Breast epithelium (tissue), 4 donors: ENCODE measurements at regions not wholly inside any gene's neighbourhood (a gene's known extent, or its start where the extent isn't known, plus 50 kb on each side); places are given as distances from the start of the nearest gene placed in this dataset.

Experiments used
- DNase-seq, 2 donors: peaks; one replicate each; pipeline ENCODE4 v3.0.0-alpha.2; 2019; ENCODE audit warnings: low spot score in 2 of 2
- H3K27ac ChIP-seq, 2 donors: fragments of 200-600 bp; sonication (generic) in 1 of 2; one replicate each; pipeline ENCODE4 v1.5.1; 2016 to 2019; ENCODE audit warnings: mild to moderate bottlenecking in 1 of 2
- H3K27me3 ChIP-seq, 2 donors: fragments of 200-600 bp; sonication (generic) in 1 of 2; one replicate each; pipeline versions ENCODE4 v1.5.1 to v1.6.0; 2017 to 2019; ENCODE audit warnings: control low read depth in 1 of 2, mild to moderate bottlenecking in 1 of 2
- H3K36me3 ChIP-seq: fragments of 200-600 bp; one replicate; pipeline ENCODE4 v1.5.1; 2019
- H3K4me1 ChIP-seq, 2 donors: fragments of 200-600 bp; sonication (generic); one replicate each; pipeline ENCODE4 v1.5.1; 2016 to 2019; ENCODE audit warnings: control low read depth in 1 of 2
- H3K4me3 ChIP-seq, 3 donors: fragments of 200-600 bp; sonication (generic); 1 replicate in 2 of 3; 2 replicates in 1 of 3; pipeline ENCODE4 v1.5.1; 2016 to 2019; ENCODE audit warnings: mild to moderate bottlenecking in 3 of 3, moderate library complexity in 2 of 3
- H3K9me3 ChIP-seq, 2 donors: fragments of 200-600 bp; sonication (generic) in 1 of 2; one replicate each; pipeline ENCODE4 v1.5.1; 2016 to 2019; ENCODE audit warnings: control low read depth in 1 of 2
- POLR2A ChIP-seq: fragments of 450-650 bp; IDR thresholded peaks from one replicate; pipeline ENCODE4 v1.6.1; 2016; ENCODE audit warnings: antibody characterized with exemption, mild to moderate bottlenecking, moderate library complexity
- POLR2AphosphoS5 ChIP-seq, 3 donors: sonication (generic); formaldehyde crosslinking; IDR thresholded peaks; one replicate each; pipeline ENCODE4 v1.6.1; 2017; ENCODE audit warnings: antibody characterized with exemption in 3 of 3
- intact Hi-C: fragments of 100-400 bp; cut with DNase I; formaldehyde crosslinking; loops from one replicate; pipeline ENCODE4 v1.15.1; 2023; ENCODE audit warnings: low total_unique reads
- TF ChIP-seq, protein P1 (sequence below), 3 donors: fragments of 450-650 bp; IDR thresholded peaks; one replicate each; pipeline ENCODE4 v1.5.1; 2016 to 2017; ENCODE audit warnings: antibody characterized with exemption in 3 of 3, mild to moderate bottlenecking in 3 of 3, moderate library complexity in 3 of 3

GRCh38 chr13:62360609-62361008 is 945.0 kb upstream of the PCDH20 start:
- Histone ChIP-seq H3K27me3 (no peaks in the 10 kb centered on the region), H3K36me3 (no peaks in the 10 kb centered on the region), H3K4me1 (no peaks in the 10 kb centered on the region), H3K9me3 (no peaks in the 10 kb centered on the region), H3K27ac (no peak overlapping the region), H3K4me3 (no peak overlapping the region)
- DNase-seq, result no peak
- TF ChIP-seq POLR2AphosphoS5 (IDR thresholded peaks at IDR 0.05), result no peak
- intact Hi-C loops, result no loop called here

DNA sequence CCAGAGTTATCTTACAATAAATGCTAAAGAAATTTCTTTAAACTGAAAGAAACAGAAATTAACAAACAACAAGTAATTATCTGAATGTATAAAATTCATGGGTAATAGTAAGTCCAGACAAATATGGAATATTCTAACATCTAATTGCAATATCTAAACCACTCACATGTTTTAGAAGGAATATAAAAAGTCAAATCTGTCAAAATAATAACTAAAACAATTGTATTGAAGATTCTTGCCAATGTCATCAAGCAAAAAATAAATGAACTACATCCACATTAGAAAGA is 942.9 kb upstream of the PCDH20 start:
- no peak for TF ChIP-seq POLR2A
- TF ChIP-seq, protein P1, sequence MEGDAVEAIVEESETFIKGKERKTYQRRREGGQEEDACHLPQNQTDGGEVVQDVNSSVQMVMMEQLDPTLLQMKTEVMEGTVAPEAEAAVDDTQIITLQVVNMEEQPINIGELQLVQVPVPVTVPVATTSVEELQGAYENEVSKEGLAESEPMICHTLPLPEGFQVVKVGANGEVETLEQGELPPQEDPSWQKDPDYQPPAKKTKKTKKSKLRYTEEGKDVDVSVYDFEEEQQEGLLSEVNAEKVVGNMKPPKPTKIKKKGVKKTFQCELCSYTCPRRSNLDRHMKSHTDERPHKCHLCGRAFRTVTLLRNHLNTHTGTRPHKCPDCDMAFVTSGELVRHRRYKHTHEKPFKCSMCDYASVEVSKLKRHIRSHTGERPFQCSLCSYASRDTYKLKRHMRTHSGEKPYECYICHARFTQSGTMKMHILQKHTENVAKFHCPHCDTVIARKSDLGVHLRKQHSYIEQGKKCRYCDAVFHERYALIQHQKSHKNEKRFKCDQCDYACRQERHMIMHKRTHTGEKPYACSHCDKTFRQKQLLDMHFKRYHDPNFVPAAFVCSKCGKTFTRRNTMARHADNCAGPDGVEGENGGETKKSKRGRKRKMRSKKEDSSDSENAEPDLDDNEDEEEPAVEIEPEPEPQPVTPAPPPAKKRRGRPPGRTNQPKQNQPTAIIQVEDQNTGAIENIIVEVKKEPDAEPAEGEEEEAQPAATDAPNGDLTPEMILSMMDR (IDR thresholded peaks at IDR 0.05), result no peak
- no peak for TF ChIP-seq POLR2AphosphoS5 (IDR thresholded peaks at IDR 0.05)
- no peak overlapping the region for H3K4me3 ChIP-seq
- no peaks in the 10 kb centered on the region for H3K9me3 ChIP-seq
- intact Hi-C loops, result no loop called here
- H3K36me3 ChIP-seq, result no peaks in the 10 kb centered on the region
- H3K4me1 ChIP-seq, result no peaks in the 10 kb centered on the region
- no peak for DNase-seq
- no peaks in the 10 kb centered on the region for H3K27me3 ChIP-seq
- no peak overlapping the region for H3K27ac ChIP-seq

GRCh38 chr13:62357887-62358645 is 942.4 kb upstream of the PCDH20 start:
- Histone ChIP-seq H3K27me3 (no peaks in the 10 kb centered on the region), H3K4me3 (no peak overlapping the region), H3K9me3 (no peaks in the 10 kb centered on the region), H3K36me3 (no peaks in the 10 kb centered on the region), H3K4me1 (no peaks in the 10 kb centered on the region), H3K27ac (no peak overlapping the region)
- TF ChIP-seq POLR2A (no peak), POLR2AphosphoS5 (IDR thresholded peaks at IDR 0.05) (no peak)
- TF ChIP-seq, protein P1 (IDR thresholded peaks at IDR 0.05), result no peak
- no peak for DNase-seq
- intact Hi-C loops, result no loop called here

- Histone ChIP-seq H3K4me3 (no peak overlapping the region), H3K36me3 (no peaks in the 10 kb centered on the region), H3K4me1 (no peaks in the 10 kb centered on the region), H3K27me3 (no peaks in the 10 kb centered on the region), H3K27ac (no peak overlapping the region), H3K9me3 (no peaks in the 10 kb centered on the region)
- no peak for DNase-seq
- TF ChIP-seq POLR2A (no peak), POLR2AphosphoS5 (IDR thresholded peaks at IDR 0.05) (no peak)
- TF ChIP-seq, protein P1 (IDR thresholded peaks at IDR 0.05), result no peak
- intact Hi-C loops, result no loop called here
Measured at GRCh38 chr13:62356977-62357376, 941.3 kb upstream of the PCDH20 start.

GRCh38 chr13:62337109-62337880 is 921.6 kb upstream of the PCDH20 start:
- intact Hi-C loops, result no loop called here
- no peak for TF ChIP-seq POLR2A
- TF ChIP-seq, protein P1 (IDR thresholded peaks at IDR 0.05), result no peak
- no peak for TF ChIP-seq POLR2AphosphoS5 (IDR thresholded peaks at IDR 0.05)
- H3K9me3 ChIP-seq, result no peaks in the 10 kb centered on the region
- H3K27ac ChIP-seq, result no peak overlapping the region
- no peaks in the 10 kb centered on the region for H3K27me3 ChIP-seq
- H3K4me3 ChIP-seq, result no peak overlapping the region
- no peaks in the 10 kb centered on the region for H3K4me1 ChIP-seq
- no peak for DNase-seq
- H3K36me3 ChIP-seq, result no peaks in the 10 kb centered on the region
